Glutamatergic neuron (in vitro differentiated cells): ENCODE measurements at regions not wholly inside any gene's neighbourhood (a gene's known extent, or its start where the extent isn't known, plus 50 kb on each side); places are given as distances from the start of the nearest gene placed in this dataset.
A peak's percentile ranks its signal among the peaks of the same experiment; 100 is the strongest.

Source experiments
- DNase-seq: peaks from one replicate; pipeline ENCODE4 v3.0.0; 2022
- H3K27ac Mint-ChIP-seq: one replicate; pipeline ENCODE4 v1.8.0; 2020; ENCODE audit warnings: mild to moderate bottlenecking, mixed read lengths, inconsistent platforms; ENCODE audit not compliant: unreplicated experiment
- H3K27me3 Mint-ChIP-seq: one replicate; pipeline ENCODE4 v1.8.0; 2020; ENCODE audit warnings: mild to moderate bottlenecking, moderate library complexity, mixed read lengths, inconsistent platforms; ENCODE audit not compliant: unreplicated experiment
- H3K36me3 Mint-ChIP-seq: one replicate; pipeline ENCODE4 v1.8.0; 2020; ENCODE audit warnings: mild to moderate bottlenecking, mixed read lengths, inconsistent platforms; ENCODE audit not compliant: unreplicated experiment
- H3K4me1 Mint-ChIP-seq: one replicate; pipeline ENCODE4 v1.8.0; 2020; ENCODE audit warnings: mild to moderate bottlenecking, low read depth, mixed read lengths, inconsistent platforms; ENCODE audit not compliant: unreplicated experiment
- H3K4me3 Mint-ChIP-seq: one replicate; pipeline ENCODE4 v1.8.0; 2020; ENCODE audit warnings: mild to moderate bottlenecking, mixed read lengths, inconsistent platforms; ENCODE audit not compliant: unreplicated experiment
- H3K9me3 Mint-ChIP-seq: one replicate; pipeline ENCODE4 v1.8.0; 2020; ENCODE audit warnings: mild to moderate bottlenecking, moderate library complexity, mixed read lengths, inconsistent platforms; ENCODE audit not compliant: unreplicated experiment
- TF ChIP-seq, protein P1 (sequence below): fragments of 200-600 bp; sonication (generic); IDR thresholded peaks from one replicate; pipeline ENCODE4 v1.5.0; 2021; ENCODE audit not compliant: partially characterized antibody, unreplicated experiment

DNA sequence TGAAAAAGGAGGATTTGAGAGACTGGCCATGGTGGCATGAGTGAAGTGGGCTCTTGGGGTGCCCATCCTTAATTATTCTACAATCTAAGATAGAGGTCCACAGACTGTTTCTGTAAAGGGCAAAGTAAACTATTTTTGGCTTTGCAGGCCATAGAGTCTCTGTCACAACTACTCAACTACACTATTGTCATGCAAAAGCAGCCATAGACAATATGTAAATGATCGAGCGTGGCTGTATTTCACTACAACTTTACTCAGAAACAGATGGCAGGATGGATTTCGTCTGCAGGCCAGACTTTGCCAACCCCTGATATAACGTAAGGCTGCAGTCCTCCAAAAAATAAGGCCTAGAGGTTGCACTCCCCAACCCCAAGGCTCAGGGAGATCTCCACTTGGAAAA lies 58.2 kb upstream of the NAA20 start:
- no peaks in the 10 kb centered on the region for H3K4me1 Mint-ChIP-seq
- DNase-seq: no peak
- no peak overlapping the region for H3K4me3 Mint-ChIP-seq
- TF ChIP-seq, protein P1, sequence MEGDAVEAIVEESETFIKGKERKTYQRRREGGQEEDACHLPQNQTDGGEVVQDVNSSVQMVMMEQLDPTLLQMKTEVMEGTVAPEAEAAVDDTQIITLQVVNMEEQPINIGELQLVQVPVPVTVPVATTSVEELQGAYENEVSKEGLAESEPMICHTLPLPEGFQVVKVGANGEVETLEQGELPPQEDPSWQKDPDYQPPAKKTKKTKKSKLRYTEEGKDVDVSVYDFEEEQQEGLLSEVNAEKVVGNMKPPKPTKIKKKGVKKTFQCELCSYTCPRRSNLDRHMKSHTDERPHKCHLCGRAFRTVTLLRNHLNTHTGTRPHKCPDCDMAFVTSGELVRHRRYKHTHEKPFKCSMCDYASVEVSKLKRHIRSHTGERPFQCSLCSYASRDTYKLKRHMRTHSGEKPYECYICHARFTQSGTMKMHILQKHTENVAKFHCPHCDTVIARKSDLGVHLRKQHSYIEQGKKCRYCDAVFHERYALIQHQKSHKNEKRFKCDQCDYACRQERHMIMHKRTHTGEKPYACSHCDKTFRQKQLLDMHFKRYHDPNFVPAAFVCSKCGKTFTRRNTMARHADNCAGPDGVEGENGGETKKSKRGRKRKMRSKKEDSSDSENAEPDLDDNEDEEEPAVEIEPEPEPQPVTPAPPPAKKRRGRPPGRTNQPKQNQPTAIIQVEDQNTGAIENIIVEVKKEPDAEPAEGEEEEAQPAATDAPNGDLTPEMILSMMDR: no peak
- H3K9me3 Mint-ChIP-seq: no peaks in the 10 kb centered on the region
- peaks cover 11% of the 10 kb centered on the region for H3K36me3 Mint-ChIP-seq
- H3K27me3 Mint-ChIP-seq: no peaks in the 10 kb centered on the region
- no peak overlapping the region for H3K27ac Mint-ChIP-seq

DNA sequence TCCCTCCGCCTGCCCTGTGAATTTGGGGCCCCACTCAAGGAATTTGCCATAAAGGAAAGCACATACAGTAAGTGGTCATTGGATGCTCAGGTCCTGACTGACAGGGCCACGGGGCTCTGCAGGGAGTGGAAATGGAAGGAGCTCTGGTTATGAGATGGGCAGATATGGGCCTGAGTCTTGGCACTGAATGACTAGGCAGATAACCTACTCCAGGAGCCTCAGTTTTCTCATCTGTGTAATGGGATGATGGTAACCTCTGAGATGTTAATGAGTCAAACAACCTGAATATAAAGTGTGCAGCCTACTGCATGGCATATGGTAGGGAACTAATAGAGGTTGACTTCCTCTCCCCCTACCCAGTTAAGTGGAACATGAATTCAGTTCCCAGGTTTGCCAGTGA lies 56.4 kb upstream of the NAA20 start:
- Mint-ChIP-seq H3K36me3 (peaks cover 11% of the 10 kb centered on the region), H3K27ac (no peak overlapping the region), H3K9me3 (no peaks in the 10 kb centered on the region), H3K4me3 (no peak overlapping the region), H3K27me3 (peaks cover 3% of the 10 kb centered on the region), H3K4me1 (peaks cover 4% of the 10 kb centered on the region)
- DNase-seq: no peak
- TF ChIP-seq, protein P1: no peak

DNA sequence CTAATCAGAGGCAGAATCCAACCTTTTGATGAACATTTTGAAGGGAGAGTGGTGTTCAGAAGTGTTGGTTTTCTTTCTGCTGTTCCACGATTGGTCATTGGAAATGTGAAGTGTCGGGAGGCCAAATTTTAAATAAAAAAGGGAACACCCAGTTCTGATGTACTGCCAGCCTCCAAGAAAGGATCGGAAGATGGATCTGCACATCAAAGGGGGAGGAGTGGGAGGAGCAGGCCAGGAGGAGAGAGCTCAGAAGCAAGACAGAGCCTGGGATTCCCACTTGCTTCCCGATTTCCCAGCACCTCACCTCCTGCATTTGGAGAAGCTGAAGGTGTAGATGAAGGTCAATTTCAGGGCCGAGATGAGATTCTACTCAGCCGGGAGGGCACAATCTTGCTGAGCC lies 55.9 kb upstream of the NAA20 start:
- TF ChIP-seq, protein P1: no peak
- Mint-ChIP-seq H3K36me3 (peaks cover 11% of the 10 kb centered on the region), H3K27ac (no peak overlapping the region), H3K4me1 (peaks cover 4% of the 10 kb centered on the region), H3K9me3 (no peaks in the 10 kb centered on the region), H3K27me3 (peaks cover 3% of the 10 kb centered on the region), H3K4me3 (no peak overlapping the region)
- DNase-seq: no peak

DNA sequence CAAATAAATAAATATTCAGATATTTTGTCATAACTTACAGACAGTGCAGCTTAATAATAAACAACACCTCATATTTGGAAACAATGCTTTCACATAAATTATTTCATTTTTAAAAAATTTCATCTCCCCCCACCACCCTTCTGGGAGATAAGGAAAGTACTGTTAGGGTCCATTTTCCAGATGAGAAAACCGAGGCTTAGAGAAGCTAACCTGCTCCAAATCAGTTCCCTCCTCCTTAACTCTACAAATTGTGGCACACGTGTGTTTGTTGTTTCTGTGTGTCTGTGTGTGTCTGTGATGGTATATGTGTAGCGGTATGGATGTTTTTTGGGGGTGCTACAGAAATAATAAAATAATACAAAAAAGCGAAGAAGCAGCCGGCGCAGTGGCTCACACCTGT lies 54.2 kb upstream of the NAA20 start:
- TF ChIP-seq, protein P1: no peak
- H3K4me1 Mint-ChIP-seq: peaks cover 4% of the 10 kb centered on the region
- peaks cover 3% of the 10 kb centered on the region for H3K27me3 Mint-ChIP-seq
- no peak overlapping the region for H3K4me3 Mint-ChIP-seq
- no peaks in the 10 kb centered on the region for H3K9me3 Mint-ChIP-seq
- DNase-seq: no peak
- H3K36me3 Mint-ChIP-seq: peaks cover 7% of the 10 kb centered on the region
- H3K27ac Mint-ChIP-seq: no peak overlapping the region

DNA sequence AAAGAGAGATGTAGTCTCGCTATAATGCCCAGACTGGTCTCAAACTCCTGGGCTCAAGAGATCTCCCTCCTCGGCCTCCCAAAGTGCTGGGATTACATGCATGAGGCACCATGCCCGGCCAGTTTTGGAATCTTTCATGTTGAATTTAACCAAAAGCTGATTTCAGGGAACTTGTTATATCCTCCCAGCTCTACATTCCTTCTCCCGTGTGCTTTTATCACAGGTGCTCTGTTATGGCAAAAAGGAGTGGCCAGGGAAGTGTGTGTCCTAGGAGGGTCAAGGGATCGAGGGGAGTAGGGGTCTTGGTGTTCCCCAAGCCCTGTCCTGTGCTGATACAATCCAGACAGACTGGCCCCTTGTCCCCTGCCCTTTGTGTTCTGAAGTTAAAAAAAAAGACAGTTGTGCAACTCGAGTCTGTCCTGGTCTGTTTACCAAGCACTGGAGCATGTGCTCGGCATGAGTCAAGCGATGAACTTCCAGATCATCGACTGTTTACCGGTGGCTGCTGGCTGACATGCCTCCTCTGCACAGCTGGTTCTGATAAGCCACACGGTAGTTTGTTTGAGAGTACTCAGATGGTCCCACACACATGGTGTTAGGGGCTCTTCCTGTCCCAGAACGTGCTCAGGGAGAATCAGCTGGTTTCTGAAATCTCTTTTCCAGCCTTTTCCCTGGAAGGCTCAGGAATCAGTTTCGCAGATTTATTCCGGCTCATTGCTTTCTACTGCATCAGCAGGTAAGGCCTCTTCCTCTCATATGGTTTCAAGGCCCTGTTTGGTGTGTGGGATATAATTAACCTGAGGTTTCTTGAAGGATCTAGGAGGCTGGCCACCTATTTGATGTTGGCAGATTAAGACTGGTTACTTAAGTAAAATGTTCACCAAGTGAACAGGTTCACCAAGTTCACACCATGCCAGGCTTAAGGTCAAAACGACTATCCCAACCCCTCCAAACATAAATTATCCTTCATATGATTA lies 52.6 kb upstream of the NAA20 start:
- TF ChIP-seq, protein P1: no peak
- peak overlapping the region; percentile 39 for H3K27ac Mint-ChIP-seq

More for the DNA sequence above, 52.6 kb upstream of the NAA20 start:
- Mint-ChIP-seq H3K27me3 (peaks cover 8% of the 10 kb centered on the region), H3K4me3 (no peak overlapping the region), H3K4me1 (peaks cover 4% of the 10 kb centered on the region), H3K9me3 (peaks cover 4% of the 10 kb centered on the region), H3K36me3 (peaks cover 9% of the 10 kb centered on the region)
- no peak for DNase-seq
